ENCODE measurements at regions not wholly inside any gene's neighbourhood (a gene's known extent, or its start where the extent isn't known, plus 50 kb on each side); places are given as distances from the start of the nearest gene placed in this dataset.
"Not testable (repeated sequence)": the region's sequence is repeated elsewhere in the genome, so short reads cannot be mapped to it uniquely, and the experiment has no call there.

DNA sequence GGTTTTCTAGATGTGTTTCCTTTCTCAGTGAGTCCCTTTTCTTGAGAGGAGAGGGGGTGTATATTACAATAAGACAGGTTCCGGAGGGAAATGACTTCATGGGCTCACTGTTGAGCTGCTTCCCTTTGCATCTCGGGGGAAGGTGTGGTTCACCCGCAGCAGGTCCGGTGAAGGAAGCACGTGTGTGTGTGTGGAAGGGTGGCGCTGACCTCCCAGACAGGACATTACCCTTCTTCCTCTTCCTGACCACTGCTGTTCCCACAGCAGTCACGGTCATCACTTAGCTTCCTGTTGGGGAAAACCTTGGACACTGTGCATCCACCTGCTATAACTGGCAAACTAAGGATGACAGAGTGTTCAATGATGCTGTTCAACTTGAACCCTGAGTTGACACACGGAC, 83.6 kb downstream of the PLEKHG1 start:
- no peak for DNase-seq (ENCODE audit: low read depth in 2 of 2)

DNA sequence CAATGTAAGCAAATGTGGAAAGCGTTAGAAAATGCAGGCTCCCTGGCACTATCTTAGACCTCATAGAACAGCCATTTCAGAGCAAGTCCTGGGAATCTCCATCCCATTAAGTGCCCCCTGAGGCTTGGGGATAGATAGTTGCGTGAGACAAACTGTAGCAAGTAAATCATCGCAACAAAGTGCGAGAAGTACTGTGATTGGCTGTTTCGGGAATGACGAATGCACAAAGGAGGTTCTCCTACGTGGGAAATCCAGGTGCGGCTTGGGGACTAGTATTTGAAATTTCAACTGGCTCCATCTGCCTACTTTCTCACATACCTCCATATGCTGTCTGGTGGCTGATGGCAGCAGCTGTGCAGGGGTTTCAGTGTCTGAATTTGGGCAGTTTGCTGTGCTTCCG, 84.5 kb downstream of the PLEKHG1 start:
- no peak for DNase-seq (ENCODE audit: low read depth in 2 of 2)

DNA sequence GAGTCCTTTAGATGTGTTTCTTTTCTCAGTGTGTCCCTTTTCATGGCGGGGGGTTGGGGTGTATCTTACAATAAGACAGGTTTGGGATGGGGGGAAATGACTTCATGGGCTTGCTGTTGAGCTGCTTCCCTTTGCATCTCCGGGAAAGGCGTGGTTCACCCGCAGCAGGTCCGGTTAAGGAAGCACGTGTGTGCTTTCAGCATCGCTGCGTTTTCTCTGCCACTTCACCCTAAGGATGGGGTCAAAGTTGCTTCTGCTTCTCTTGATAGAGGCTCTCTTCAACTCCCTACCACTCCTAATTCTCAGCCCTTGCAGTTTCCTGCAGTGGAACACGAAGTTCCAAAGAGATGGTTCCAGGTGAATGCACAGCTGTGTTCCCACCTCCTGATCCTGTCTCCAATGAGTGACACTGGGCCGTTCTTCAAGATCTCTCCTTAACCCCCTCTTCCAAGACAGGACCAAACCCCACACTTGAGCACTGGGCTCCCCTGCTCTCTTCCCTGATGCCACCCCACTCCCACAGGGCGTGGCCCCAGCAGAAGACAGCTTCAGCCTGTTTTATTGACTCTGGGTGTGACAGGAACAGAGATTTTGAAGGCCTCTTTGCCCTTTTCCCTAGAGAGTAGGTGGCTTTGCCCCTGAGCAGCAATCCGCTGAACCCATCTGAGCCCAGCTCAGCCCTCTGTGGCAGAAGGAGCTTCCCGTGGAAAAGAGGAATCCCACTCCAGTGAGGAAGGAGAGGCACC, 85.2 kb downstream of the PLEKHG1 start:
- DNase-seq (ENCODE audit: low read depth in 2 of 2) = no peak

DNA sequence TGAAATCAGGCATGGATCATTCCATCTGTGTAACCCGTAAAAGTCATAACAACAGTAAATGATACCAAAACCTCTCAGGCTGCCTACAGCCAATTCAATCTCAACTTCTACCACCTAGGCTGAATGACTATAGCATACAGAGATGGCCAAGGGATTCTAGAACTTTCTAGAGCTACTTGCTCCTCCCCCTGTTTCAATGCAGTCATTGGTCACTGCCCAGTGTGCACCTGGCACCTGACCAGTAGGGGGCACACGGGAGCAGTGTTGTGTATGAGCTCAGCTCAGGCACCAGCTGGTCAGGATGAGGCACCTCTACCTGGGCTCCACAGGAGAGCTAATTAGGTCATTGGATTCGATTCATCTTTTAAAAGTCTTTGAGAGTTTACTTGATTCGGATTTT, 86.2 kb downstream of the PLEKHG1 start:
- peak; percentile 35 to 37 for DNase-seq (ENCODE audit: low read depth in 2 of 2)

DNA sequence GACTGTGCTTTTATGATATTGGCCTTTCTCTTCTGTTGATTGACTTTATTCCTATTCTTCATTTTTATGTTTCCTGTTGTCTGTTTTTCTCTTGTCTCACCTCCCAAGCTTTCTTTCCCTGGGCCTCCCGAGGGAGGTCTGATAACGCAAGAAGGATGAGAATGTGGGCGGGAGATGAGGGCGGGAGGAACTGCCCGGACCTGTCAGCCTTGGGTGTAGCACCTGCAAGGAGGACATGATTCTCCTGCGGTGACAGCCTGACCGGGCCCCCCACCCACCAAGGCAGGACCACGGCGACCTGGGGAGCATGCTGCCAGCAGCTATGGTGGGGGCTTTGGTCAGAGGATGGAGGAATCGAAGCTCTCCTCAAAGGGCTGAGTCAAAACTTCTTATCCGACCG, 86.9 kb downstream of the PLEKHG1 start:
- no peak for DNase-seq (ENCODE audit: low read depth in 2 of 2)

DNA sequence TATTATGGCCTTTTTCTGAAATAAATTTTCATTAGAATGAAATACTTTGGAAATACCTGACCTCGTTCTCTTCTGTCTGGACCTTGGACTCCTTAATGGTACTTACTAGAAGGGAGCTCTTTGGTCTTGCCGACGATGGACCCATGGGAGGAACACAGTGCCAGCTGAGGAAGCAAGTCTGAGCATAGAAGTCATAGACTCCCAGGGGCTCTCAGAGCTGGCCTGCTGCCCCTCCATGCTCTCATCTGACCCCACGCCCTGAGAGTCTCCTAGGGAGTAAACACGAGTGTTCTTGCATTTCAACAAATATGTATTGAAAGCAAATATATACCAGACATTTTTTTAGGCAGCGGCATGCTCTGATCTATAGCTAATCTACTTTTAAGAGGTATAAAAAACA, 87.8 kb downstream of the PLEKHG1 start:
- DNase-seq (ENCODE audit: low read depth in 2 of 2) = no peak

DNA sequence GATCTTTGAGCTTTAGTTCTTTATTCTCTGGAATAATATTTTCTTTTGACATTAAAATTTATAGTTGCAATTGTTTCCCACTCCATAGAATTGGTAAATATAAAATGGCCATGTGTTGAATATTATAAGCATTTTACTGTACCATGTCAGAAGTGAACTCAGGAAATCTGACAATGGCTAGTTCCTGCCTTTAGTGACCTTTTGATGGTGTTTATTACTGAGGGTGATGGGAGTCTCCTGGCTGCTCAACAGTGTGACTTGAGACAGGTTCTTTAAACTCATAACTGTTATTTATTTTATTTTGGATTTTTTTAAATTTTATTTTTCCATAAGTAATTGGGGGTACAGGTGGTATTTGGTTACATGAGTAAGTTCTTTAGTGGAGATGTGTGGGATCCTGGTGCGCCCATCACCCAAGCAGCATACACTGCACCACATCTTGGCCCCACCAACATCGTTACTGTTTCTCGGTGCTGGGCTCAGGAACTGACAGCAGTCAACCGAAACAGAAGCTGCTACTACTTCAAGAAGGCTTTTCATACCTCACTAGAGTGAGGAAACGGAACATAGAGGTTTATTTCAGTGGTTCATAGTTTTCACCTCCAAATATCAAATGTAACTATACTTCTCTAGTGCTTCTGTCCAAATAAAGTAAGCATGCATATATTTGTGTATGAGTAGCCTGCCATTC, 90.4 kb downstream of the PLEKHG1 start:
- DNase-seq (ENCODE audit: low read depth in 2 of 2) = no peak

DNA sequence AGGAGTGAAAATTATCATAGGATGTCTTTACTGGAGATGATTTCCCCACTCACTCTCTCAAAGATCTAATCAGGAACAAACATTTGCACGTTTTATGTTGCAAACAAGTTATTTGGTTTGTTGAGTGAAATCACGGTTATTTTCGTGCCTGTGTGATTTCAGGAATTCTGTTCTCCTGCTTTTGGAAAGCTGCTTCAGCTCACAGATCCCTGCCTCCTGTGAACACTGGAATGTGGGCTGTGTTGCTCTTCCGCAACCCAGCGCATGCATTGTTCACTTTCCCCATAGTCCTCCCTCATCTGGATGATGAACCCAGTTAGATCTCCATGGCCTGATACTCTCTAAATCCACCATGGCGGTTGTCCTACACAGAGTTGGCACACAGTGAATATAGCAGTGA, 91.0 kb downstream of the PLEKHG1 start:
- no peak for DNase-seq (ENCODE audit: low read depth in 2 of 2)

DNA sequence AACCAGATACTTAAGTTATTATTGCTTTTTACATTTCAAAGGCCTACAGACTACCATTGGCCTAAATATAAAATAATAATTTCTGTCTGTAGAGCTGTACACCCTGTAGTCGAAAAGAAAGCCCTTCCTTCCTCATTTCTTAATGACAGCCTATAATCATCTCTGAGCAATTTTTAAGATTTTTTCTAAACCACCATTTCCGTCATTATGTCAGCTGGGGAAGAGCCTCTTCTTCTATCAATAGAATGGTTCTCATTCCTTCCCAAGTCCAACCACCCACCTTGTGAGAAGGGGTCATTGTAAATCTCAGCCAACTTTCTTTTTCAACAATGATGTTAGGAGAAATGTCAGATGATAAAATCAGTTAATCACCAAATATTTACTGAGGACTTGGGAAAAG, 91.8 kb downstream of the PLEKHG1 start:
- no peak for DNase-seq (ENCODE audit: low read depth in 2 of 2)

DNA sequence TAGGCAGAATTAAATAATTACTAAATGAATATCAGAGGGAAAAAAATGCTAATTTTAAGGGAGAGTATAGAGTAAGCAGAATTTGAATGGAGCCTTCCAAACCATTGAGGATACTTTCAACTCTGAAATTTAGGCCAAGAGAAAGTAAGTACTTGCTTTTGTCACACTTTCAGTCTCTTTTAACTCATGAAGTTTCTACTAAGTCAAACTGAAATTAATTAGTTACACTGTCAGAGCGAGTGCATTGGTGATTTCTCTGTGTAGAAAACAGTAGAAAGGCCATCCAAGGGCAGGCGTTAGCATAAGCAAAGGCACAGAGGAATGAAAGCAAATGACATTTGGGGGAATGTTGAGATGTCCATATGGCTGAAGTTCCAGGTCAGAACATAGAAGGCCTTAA, 92.9 kb downstream of the PLEKHG1 start:
- no peak for DNase-seq (ENCODE audit: low read depth in 2 of 2)

DNA sequence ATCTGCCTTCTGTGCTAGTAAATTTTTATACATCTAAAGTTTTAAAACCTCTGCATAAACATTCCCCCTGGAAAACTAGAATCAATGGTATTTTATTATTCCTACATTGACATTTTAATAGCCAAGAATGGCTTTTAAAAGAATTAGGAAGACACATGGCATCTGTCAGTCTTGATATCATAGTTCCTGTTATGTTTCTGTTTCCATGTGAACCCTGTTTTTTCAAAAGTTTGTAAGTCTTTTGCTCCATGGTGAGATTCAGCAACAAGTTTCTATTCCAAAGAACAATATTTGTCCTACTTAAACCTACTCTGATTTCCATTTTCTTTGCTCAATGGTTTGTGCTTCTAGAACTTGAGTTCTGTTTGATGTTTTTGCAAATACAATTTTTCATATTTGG, 95.2 kb downstream of the PLEKHG1 start:
- no peak for DNase-seq (ENCODE audit: low read depth in 2 of 2)

DNA sequence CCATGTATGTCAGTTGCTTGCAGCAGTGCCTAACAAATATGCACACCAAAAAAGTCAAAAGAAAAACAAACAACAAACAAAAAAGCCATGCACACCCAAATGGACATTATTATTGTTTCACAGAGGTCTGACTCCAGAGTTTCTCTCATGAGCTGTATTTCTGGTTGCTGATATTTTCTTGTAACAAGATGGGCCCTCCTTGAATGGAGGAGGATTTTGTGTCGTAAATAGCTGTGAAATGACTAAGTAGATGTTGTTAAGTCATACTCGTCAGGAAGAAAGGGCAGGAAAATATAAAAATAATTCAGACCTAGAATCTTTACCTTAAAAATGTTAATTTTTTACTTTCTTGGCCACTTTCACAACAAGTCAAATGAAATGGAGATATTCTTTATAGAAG, 96.0 kb downstream of the PLEKHG1 start:
- no peak for DNase-seq (ENCODE audit: low read depth in 2 of 2)

DNA sequence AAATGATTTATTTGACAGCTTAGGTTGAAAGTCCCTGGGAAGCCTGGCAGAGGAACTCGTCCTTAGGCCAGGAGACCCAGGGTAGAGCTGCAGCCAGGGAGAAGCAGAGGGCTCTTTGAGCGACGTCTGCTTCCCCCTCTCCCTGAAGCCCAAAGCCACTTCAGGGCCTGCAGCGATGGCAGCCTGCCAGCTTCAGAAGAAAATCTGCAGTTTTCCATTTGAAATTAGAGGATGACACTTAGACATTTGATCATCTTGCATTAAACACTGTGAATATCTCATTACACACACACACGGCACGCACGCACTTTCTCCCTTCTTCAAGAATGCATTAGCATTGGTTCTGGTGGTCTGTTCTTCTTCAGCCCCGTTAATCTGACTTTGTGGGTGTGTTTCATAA, 96.5 kb downstream of the PLEKHG1 start:
- no peak for DNase-seq (ENCODE audit: low read depth in 2 of 2)

DNA sequence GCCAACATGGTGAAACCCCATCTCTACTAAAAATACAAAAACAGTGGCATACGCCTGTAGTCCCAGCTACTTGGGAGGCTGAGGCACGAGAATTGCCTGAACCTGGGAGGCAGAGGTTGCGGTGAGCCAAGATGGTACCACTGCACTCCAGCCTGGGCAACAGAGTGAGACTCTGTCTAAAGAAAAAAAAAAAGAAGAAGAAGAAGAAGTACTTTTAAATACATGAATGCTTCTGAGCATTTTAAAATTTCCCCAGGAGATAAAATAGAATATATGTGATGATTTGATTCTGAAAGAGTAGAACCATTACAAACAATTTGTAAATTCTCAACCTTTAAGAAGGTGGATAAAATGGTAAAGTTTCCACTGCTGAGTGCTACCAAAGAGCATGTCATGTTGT, 97.2 kb downstream of the PLEKHG1 start:
- DNase-seq (ENCODE audit: low read depth in 2 of 2) = not testable (repeated sequence)

DNA sequence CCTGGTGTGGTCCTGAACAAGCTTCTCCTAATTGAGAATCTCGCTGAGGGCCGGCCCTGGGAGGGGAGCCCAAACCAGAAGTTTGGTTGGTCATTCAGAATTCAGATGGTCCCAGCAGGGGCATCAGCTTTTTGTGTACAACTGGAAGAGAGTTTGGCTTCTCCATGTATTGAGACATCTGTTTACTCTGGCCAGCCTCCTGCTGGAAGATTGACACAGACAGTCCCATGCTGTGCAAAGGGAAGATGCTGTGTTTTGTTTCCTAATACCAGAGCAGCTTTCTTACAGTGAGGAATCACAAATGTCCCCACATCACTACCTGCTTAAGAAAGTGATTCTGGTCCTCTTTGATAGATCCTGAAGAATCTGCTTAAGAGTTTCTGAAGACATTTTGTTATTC, 97.8 kb downstream of the PLEKHG1 start:
- DNase-seq (ENCODE audit: low read depth in 2 of 2) = no peak

DNA sequence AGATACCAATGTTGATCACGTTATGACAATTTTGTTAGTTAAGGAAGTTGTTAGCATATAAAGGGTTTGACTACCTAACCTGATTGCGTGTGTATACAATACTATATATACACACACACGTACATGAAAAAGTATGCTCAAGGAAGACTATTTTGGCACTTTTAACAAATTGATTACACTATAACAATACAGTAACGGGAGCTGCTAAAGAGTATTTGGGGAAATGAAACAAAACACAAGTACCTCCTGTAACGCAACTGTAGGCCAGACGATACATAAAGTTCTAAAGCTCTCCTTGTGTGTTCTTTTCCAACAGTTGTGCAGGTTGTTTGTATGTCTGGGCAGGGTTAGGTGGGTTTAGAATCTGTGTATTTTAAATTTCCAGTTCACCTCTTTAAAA, 98.7 kb downstream of the PLEKHG1 start:
- DNase-seq (ENCODE audit: low read depth in 2 of 2) = no peak

DNA sequence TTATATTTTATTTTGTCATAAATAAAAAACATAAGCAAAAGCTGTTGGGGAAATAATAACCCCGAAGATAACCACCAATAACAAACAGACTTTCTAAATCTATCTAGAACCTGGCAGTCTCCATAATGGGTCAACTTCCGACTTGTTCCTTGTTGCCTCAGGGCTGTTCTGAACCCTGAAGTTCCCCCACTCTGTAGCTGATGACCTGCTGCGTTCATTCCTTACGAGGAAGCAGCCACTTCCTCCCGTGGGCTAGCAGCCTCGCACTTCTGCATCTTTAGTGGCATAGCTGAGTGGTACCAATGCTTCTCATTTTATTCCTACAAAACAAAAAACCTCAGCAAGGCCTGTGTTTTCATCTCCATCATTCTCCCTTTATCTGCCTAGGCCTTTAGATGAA, 103.0 kb downstream of the PLEKHG1 start:
- no peak for DNase-seq (ENCODE audit: low read depth in 2 of 2)

DNA sequence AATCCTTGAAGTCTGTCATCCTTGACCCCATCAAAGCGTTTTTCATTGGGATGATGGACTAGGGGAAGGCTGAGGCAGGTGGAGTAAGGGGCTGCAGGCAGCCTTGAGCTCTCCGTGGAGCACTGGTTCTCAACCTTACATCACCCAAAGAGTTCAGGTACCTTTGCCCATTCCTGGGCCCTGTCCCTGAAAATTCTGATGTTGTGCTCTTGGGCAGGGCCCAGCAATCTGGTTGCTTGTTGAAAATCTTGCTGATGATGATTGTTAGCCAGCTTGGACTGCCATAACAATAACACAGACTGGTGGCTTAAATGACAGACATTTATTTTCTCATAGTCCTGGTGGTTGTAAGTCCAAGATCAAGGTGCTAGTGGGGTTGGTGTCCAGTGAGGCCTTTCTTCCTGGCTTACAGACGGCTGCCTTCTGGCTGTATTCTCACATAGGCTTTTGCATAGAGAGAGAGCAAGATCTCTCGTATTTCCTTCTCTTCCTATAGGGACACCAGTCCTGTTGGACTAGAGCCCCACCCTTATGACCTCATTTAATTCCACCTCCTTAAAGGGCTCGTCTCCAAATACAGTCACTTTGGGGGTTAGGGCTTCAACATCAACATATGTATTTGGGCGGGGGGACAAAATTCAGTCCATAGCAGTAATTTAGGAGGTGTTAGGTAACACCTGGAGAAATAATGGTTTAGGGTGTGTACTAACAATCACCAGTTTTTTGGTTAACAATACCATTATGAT, 104.9 kb downstream of the PLEKHG1 start:
- no peak for DNase-seq (ENCODE audit: low read depth in 2 of 2)

DNA sequence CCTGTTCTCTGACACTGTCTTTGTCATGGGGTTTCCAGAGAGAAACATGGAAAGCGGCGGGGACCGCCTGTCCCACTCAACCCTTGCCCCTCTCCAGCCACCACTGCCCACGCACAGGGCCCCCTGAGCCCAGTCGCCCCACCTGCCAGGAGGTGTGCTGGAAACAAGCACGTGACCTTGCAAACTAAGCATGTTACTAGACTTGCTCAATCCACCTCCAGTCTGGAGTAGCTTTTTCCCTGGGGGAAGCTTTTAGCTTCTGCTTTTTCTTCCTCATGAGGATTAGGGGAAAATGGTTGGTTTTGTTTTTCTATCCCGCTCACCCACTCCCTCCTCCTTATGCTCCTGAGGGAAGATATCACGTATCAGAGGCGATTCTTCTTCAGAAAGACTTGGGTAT, 105.7 kb downstream of the PLEKHG1 start:
- no peak for DNase-seq (ENCODE audit: low read depth in 2 of 2)

DNA sequence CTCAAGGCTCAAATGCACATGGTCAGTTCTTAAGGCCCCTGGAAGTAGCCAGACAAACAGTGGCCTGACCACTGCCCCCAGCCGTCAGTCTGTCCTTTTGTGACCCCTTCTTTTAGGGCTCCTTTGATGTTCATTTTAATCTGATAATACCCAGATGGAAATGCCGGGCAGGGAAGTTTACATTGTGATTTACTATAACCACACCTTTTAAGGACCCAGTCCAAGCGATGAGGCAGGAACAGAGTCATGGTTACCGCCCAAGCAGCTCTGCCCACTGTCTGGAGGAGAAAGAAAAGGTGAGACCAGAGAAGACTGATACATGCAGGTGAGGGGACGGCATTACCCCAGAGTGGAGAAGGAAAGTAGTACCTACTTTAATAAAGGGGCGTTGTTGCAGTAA, 110.6 kb downstream of the PLEKHG1 start:
- no peak for DNase-seq (ENCODE audit: low read depth in 2 of 2)

DNA sequence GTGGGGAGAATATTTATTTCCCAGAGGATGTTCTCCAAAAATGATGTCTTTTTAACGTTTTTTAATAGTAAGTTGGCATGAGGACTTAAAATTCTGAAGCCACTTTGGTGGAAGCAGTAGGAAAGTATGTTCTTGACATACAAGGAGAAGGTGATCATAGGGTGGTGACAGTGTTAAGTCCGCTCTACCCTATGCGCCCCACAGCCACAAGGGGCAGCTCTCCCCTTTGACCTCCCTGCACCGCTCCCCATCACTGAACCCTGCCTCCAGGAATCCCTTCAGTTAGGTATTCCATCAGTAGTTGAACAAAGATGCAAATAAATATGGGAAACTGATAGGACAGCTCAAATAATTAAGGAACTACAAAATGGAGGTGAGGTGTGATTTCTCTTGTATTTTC, 111.4 kb downstream of the PLEKHG1 start:
- no peak for DNase-seq (ENCODE audit: low read depth in 2 of 2)

DNA sequence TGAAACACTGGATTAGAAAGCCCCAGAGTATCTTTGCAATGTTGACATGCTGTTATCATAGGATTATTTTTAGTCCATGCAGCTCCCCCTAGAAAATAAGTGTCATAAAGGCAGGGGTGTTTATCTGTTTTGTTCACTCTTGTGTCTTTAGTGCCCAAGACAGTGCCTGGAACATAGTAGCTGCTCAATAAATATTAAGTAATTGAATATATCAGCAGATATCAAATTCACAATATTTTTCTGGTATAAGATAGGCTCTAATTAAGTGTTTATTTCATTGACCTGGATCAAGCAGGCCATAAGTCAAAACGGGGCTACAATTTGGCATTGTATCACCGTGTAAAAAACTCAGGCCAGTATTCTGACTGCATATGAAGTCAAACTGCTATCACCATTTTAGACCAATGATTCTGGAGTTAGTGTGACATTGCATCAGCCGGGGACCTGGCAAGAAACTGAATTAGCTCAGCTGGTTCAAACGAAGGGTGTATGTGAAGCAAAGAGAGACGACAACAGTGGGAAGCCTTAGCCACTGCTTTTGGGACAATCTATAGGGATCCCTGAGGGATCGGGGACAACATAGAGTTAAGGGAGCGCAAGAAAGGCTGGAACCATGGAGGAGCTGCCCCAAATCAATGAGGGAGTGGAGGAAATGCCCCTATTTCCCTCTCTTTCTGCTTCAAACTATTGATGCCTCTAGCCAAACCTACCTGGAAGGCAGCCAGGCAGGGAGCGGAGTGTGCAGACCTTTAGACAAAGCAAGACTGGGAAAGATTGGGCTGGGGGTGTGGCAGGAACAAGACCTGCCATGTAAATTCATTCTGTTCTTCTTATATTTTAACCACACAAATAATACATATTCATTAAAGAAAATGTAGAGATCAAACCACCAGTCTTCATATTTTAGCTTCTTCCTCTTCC, 112.2 kb downstream of the PLEKHG1 start:
- DNase-seq (ENCODE audit: low read depth in 2 of 2) = no peak

Measured in stimulated activated CD8-positive, alpha-beta memory T cell treated with anti-CD3 and anti-CD28 coated beads, Interleukin-2, amount 100 ng/mL, for 48 hours (primary cell).